ENCODE measurements at regions not wholly inside any gene's neighbourhood (a gene's known extent, or its start where the extent isn't known, plus 50 kb on each side); places are given as distances from the start of the nearest gene placed in this dataset.

- TF ChIP-seq CTCF (conservative IDR thresholded peaks at IDR 0.05; ENCODE audit: low read length) (no peak), EZH2phosphoT487 (IDR thresholded peaks at IDR 0.05; ENCODE audit: borderline replicate concordance) (no peak)
Measured at GRCh38 chr3:106088304-106088703, 219.5 kb upstream of the CBLB start.
